COR-L47 (cell line): ENCODE measurements at regions not wholly inside any gene's neighbourhood (a gene's known extent, or its start where the extent isn't known, plus 50 kb on each side); places are given as distances from the start of the nearest gene placed in this dataset.

Source experiments
- DNase-seq: peaks from one replicate; lab custom pipeline; 2025; lab: John Stamatoyannopoulos, UW

DNA sequence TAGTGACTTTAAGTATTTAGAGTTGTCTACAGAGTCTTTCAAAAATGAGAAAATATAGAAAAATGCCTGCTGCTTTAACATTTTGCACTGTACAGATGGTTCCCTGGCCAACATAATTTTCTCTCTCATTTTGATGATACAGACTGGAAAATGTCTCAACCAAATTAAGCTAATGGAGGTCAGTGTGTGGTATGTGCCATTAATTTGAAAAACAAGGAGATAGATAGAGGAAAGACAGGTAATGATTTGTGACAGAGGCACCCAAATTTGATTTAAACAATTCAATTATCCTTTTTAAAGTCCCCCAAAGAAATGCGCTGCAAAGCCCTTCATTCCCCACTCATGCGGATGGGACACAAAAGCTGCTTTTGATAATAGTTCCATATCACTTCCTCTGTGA, 140.0 kb downstream of the ASCL1 start:
- no peak for DNase-seq

DNA sequence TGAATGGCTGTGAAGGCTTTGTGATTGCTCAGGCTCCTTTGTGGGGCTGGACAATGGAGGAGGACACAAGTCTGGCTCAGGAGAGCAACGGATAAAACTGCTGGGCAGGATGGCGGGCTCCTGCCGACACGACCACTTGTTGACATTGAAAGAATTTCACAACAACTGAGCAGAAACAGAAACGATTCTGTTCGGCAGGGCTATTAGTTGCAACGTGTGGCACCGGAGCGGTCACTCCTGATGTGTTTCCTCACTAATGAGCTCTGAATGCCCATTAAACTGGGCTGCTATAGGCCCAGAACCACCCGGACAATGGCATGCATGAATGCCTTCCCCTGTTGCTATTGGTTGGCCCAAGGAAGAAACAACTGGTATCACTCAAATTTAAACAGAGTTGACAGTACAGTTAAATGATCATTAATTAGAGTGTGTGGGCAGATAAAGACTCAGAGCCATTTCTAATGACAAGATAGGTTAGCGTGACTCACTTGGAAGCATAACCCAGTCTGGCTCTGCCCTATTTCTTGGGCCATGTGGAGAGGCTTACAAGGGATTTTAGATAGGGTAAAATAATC, 142.9 kb downstream of the ASCL1 start:
- DNase-seq: no peak

DNA sequence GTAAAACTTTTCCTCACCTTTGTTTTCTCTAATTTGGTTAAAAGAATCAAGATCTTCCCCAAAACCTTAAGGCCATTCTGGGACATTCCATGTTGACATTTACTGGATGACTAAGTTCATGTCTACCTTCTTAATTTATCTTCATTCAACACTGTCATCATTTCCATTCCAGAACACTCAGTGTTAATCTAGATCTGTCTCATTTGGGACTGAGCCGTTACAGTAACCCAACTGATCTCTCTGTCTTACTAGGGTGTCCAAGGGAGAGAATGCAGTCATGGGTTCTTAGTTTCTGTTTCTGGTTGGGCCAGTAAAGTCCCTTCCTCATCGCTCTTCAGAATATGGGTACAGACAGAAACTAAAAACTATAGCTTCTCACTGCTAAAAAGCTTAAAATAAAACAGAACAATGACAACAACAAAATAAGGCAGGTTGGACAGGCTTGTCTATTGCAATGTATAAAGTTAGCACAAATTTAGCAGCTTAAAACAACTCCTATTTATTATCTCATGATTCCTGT, 144.8 kb downstream of the ASCL1 start:
- no peak for DNase-seq

DNA sequence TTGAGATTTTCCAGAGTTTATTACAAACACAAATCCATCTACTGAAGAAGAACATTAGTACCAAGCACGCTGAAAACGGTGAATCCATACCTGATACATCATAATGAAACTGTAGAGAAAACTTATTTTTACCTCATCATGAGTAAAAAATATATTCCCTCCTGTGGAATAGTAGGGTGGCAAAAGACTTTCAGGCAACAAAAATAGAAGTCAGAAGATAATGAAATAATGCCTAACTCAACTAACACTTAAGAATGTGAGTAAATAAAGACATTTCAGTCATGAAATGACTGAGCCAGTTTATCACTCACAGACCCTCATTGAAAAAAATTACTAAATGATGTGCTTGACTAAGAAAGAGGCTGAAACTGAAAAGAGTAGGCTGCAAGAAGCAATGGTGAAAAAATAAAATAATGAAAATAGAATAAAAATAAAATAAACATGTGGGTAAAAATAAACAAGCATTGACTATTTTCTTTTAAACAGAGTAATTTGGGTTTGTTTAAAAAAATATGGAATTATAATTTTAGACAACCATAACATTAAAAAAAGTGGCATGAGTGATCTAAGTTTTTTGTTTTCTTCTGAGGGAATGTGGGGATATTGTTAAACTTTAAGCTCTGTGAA, 148.6 kb downstream of the ASCL1 start:
- no peak for DNase-seq

DNA sequence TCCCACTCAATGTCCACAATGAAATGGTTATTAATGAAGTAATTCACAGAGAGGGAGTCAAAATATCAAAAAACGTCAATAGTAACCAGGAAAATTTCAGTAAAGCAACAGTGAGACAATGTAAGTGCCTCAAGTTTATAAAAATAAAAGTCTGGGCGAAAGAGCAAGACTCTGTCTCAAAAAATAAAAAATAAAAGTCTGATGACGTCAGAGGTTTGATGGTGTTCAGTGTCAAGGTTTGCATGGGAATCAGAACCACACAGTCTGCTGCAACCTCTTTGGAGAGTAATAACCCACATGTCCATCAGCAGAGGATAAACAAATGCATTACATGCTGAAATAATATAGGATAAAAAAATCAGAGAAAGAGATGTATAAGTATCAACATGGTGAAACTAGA, 152.4 kb downstream of the ASCL1 start:
- no peak for DNase-seq

DNA sequence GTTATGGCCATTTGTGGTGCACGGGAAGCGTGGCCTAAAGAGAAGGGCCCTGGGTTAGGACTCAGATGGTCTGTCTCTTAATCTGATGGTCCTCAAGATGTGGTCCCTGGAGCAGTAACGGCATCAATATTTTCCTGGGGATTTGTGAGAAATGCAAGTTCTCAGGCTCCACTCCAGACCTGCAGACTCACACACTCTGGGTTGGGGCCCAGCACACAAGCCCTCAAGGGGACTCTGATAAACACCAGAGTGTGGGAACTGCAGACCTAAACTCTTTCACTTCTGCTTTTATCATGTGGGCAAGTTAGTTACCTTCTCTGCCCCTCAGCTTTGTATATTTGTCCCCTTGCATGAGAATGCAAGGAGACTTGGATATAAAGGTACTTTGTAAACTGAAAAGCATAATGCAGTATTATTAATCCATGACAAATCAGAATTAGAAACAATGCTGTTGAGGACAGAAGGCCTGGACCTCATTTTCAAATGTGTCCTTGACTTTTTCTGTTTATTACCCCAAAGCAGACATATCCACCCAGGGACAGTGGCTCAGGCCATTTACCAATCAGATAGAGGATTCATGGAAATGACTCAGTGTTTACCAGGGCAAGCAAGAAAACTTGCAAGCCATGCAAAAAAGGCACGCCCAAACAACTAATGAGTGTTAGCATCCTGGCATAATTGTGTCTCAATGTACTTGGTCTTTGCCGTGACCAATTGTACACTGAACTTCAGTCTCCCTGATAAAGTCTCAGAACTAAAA, 157.0 kb downstream of the ASCL1 start:
- DNase-seq: no peak

DNA sequence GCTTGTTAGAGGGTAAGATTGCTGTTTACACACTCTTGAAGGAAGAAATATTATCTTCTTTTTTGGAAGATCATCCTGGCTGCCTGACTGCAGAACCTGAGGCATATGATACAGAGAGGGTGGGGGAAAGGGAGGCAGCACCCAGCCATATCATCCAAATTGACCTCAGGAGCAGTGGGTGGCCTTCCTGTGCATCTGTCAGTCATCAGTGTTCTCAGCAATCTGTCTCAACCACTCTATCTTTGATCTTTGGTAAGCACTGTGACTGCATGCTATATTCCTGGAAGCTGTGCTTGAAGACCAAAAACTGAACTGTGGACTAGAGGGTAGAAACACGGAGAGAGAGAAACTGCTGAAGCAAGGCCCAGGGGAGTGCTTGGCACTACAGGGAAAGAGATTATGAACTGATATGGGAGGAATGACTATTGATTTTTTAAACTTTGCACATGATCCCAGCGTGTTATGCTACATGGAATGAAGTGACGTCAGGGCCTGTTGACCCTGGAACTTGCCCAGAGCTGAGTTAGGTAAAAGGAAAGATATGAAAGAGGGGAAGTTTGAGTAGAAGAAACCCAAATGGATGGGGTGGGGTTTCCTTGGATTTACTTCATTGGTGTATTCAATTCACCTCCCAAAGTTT, 171.5 kb downstream of the ASCL1 start:
- no peak for DNase-seq

DNA sequence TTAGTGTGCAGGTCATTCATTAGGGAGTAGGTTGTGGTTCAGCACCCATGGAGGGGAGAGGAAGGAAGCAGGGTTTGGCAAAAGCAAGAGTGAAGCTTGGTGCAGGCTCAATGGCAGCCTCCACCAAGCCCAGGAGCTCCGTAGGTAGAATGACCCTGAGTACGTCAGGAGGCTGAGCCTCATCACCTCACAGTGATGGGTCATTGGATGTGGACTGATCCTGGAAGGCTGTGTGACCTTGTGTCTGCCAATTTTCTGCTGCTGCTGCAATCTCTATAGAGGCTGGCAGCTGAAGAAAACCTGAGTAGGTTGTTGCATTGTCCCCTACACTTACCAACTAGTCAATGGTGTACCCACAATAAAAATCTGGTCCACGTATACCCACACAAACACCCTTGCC, 173.1 kb downstream of the ASCL1 start:
- no peak for DNase-seq

DNA sequence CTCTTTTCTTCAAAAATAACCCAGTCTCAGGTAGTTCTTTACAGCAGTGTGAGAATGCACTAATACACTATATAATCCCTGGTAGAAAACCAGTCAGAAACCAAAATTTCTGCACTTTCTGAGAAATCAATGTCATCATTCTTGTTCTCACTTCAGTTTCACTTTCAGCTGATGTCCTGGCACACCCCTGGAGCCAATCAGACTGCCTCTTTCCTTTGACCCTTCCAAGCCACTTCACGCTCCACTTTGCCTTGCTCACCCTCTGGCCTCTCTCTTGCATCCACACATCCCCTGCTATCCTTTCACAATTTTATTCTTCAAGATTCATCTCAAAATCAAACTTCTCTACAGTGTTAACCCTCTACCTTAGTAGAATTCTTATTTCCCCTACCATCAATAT, 181.1 kb downstream of the ASCL1 start:
- DNase-seq: no peak

DNA sequence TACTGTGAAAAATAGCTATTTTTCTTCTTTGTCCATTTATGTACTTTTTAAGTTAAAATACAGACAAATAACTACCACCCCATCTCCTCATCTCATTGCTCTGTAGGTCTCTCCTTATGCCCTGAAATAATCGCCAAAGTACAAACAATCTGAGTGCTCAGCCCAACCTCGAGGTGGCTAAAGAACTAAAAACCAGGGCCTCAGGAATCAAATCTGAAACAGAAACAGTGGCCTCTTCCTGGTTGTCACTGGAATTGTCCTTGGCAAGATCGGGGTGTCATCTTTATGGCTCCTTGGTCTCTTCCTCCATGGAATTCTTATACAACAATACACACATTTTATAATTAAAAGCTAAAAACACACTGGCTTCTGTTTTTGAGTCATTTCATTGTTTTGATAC, 182.4 kb downstream of the ASCL1 start:
- DNase-seq: no peak

DNA sequence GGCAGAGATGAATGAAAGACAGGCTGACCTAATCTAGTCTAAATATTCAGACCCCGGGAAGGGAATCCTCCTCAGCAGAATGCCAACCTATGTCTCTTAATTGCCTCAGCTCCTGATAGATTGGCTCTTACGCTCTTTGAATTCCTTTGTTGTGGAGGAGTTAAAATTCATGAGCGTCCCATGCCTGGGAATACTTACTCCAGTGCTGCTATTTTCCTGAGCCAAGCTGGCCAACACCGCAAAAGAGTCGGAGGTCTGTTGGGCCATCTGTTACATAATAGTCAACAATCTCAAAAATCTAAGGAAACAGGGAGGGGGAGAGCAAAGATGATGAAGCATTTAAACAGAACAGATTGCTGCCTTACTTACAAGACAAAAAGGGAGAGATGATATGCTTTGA, 182.8 kb downstream of the ASCL1 start:
- no peak for DNase-seq

DNA sequence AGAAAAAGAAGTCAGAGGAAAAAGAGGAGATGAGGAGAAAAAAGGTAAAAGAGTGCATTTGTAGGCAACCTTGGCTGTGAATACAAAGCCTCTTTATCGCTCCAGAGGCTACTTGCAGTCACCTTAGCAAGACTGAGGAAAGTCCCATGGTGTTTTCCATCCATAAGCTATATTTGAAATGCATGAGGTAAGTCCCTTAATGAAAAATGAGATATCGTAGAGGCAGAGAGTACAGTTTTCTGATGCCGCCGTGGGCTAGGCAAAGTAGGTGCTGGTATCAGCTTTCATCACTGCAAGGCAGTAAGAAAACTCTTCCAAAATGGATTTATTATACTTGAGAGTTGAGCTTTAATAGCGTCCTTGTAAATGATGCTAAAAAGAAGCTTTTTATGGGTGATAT, 186.8 kb downstream of the ASCL1 start:
- no peak for DNase-seq

DNA sequence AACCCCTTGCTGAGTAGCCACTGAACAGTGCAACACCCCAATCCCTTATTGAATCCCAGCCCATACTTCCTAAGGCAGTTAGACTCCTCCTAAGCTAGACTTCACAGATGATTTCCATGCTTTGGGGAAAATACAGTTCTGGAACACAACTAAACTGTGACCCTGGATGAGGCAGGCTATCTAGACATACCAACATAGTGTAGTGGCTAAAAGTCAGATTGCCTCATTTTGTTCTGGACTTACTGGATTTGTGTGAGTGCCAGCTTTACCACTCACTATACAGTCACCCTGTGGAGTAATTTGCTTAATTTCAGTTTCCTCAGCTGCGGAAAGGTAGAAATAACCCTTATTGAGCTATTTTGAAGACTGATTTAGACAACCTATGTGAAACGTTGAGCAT, 203.1 kb downstream of the ASCL1 start:
- no peak for DNase-seq

DNA sequence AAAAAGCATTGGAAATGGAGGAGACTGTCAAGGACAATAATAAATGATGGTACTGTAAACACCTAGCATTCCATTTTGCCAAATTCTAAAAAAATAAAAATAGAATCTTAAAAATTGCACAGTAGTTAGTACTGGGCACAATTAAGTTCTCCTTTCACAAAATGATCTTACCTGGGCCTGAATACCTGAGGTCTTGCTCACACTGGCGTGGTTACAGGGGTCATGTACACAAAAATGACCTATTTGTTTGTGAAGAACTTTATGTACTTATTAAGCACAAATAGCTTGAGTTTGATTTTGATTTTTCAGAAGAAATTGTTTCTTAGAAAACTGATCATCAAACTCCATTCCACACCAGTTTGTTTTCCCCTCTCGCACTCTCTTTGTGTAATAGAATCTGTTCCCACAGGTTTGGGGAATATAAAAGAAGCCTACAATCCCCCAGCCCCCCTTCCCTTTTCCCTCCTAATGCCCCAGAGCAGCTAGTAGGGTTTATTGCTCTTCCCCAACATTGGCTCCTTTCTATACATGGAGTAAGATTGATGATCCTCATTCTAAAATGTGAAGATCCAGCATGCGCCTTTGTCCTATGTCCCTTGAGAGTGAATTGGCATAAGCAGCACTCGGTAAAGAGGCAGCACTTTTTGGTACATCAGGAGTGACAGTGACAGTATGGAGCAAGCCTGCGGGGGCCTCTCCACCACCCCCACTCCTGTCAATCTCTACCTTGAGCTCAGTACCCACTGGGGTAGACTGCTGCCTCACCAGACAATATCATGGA, 204.3 kb downstream of the ASCL1 start:
- DNase-seq: no peak

DNA sequence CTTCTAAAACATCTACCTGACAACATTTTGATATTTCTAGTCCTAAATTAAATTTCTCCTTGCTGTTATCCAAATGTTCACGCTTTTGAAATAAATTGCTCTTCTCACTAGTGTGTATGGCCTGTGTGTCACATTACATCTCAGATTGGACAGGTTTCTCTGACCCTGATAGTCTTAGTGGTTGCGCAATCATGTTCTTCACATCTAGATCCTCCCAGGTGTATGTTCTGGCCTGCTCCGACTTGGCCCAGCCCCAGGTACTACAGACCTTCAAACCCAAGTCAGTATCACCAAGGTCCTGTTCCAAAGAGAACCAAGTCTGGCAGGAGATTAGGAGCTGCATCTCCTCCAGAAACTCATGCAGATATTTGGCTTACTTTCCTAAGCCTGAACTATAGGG, 209.5 kb downstream of the ASCL1 start:
- DNase-seq: no peak

DNA sequence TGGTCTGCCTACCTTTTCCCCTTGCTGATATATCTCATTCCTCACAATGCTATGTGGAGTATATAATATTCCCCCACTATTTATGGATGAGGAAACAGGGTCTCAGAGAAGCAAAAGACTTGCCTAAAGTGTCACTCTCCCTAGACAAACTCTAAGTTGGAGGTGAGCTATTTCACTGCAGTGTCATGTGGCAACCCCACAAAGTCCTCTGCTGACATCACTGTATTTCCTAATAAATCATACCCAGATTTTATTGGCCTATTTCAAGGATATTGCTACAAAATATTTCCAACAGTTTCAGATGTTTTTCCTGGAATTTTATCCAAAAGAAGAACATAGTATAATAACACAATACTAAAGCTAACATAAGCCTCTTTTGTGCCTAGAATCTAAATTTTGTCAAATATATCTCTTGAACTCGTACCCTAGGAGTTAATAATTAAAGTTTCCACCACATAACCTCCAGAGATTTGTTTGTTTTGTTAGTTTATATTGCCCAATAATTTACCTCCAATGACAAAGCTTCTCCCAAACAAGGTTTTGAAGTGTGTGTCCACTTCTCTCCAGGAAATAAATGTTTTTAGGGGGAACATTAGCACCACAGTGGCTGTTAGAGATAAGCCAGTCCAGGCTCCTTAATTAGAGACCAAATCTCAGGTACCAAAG, 215.1 kb downstream of the ASCL1 start:
- no peak for DNase-seq

DNA sequence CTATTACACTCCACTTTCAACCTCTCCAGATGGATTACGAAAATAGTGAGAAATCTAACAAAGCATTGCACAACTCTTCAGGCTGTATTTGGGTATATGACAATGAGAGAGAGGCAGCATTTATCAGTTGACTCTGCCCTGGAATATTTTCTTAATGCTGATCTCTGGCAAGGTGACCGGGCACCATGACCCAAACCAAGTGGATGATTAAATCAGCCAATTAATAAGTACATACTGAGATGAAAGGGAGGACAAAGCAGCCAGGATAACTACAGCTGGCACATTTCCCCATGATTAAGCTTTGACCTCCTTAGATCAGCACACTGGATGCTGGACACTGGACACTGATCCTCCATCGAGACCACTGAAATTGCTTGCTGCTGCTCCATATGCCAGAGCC, 218.2 kb downstream of the ASCL1 start:
- no peak for DNase-seq

DNA sequence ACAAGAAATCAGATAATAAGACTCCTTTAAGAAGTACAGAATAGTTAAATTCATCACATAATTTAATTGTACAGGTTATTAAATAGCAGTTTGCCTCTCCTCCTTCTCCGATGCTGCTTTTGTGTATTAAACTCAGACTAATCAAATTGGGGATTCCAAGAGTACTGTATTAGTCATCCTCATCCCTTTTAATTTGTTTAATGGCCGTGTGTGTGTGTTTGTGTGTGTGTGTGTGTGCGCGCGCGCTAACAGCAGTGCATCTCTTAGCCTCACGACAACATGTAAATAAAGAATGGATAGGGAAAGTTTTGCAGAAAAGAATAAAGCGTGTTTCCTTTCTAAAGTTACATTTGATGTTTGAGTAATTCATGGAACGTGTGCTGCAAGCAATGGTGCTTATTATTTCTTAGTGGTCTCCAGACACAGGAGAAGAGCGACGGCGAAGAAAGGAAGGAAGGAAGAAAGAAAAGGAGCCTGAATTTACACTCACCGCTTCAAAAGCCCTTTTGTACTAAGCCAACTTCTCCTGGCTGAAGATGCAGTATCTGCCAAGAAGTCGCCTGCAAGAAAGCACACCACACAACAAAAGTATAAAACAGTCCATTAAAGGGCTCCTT, 220.3 kb downstream of the ASCL1 start:
- DNase-seq: no peak

DNA sequence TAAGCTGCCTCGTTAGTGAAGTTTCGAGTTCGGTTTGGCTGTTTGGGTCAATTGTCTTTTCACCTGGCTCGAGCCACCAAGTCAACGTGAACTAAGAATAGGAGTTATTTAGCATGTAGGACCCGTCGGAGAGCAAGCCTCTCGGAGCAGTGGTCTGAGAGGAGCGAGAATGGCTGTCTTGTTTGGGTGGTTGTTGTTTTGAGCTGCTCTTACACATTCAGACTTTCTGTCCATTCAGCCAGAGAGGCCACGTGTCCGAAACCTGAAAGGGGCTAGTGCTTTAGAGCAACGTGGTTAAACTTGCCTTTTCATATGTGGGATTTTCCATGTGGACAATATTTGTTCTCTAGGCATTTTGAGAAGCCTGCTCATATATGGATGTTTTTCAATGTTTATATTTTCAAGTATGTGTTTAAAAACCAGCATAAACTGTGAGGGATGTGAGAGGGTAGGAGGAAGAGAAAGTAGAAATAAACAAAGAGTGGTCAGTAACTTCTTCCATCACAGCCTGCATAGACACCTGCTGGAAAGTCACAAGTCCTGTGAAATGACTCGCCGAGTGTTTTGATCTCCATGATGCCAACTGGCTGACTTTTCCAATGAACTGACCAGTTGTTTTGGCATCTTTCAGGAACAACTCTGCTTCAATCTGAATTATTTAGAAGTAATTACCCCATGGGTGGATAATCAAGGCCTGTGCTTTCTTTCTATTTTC, 221.0 kb downstream of the ASCL1 start:
- no peak for DNase-seq

DNA sequence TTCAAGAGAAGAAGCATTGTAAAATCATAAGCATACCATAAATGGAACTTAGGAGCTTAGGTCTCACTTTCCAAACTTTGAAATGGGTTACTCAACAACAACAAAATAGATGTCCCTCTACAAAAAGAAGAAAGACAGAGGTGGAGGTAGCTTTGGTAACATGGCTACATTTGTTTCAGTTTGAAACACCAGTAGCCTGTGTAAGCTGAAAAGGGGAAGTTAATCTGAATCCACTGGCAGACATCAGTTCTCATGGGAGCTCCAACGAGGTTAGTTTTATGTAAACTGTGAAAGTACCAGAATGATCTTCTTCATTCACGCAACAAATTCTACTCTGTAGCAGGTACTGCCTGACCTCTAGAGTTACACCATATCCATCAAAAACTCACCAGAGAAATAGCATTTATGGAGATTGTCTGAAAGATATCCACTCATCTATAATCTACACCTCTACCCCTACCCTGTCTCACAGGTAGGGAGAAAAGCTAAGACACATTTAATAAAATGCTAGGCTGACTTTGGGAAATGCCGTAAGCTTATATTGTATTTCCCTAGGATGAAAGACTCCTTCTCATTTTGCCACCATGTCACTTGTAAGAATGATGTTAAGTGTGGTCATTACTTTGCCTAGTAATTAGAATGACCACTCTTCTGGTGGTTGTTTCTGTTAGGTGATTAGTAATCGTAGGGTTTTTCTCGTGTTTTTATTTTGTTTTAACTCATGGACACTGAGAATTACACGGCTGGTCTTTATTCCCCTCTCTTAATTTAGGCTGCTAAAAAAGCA, 224.1 kb downstream of the ASCL1 start:
- no peak for DNase-seq
